WTC11 (cell line): ENCODE measurements at regions not wholly inside any gene's neighbourhood (a gene's known extent, or its start where the extent isn't known, plus 50 kb on each side); places are given as distances from the start of the nearest gene placed in this dataset.

Experiments used
- ATAC-seq: fragments of 200-7000 bp; cut with Tn5 transposase; 2 replicates; pipeline ENCODE4 v1.10.0; 2021; ENCODE audit warnings: mild to moderate bottlenecking, moderate library complexity
- CTCF ChIA-PET: fragments of 300-600 bp; sonication (Branson Sonifier 250); formaldehyde crosslinking; loops from one replicate; lab custom pipeline; 2021; ENCODE audit warnings: antibody characterized with exemption; lab: Charles Lee
- POLR2A ChIA-PET: fragments of 350-600 bp; sonication (Branson Sonifier 250); formaldehyde crosslinking; loops from one replicate; lab custom pipeline; 2021; ENCODE audit warnings: antibody characterized with exemption; lab: Charles Lee
- DNase-seq: peaks from one replicate; pipeline ENCODE4 v3.0.0; 2021; ENCODE audit warnings: low spot score
- H3K27ac Mint-ChIP-seq: 2 replicates; pipeline ENCODE4 v1.8.0; 2021; ENCODE audit warnings: mixed read lengths
- H3K27me3 Mint-ChIP-seq: 2 replicates; pipeline ENCODE4 v1.8.0; 2021; ENCODE audit warnings: low read depth, mild to moderate bottlenecking, moderate library complexity, mixed read lengths
- H3K36me3 Mint-ChIP-seq: 2 replicates; pipeline ENCODE4 v1.8.0; 2021; ENCODE audit warnings: mixed read lengths
- H3K4me1 Mint-ChIP-seq: 2 replicates; pipeline ENCODE4 v1.8.0; 2022; ENCODE audit warnings: mixed read lengths
- H3K4me3 Mint-ChIP-seq: 2 replicates; pipeline ENCODE4 v1.8.0; 2021; ENCODE audit warnings: mild to moderate bottlenecking, moderate library complexity, mixed read lengths
- H3K9me3 Mint-ChIP-seq: 2 replicates; pipeline ENCODE4 v1.8.0; 2021; ENCODE audit warnings: mixed read lengths
- CBFB ChIP-seq: sonication (generic); formaldehyde crosslinking; IDR thresholded peaks from 2 replicates; pipeline ENCODE4 v1.8.1; 2022; ENCODE audit warnings: mild to moderate bottlenecking, low read depth, missing genetic modification reagents
- CREM ChIP-seq: sonication (generic); formaldehyde crosslinking; IDR thresholded peaks from 2 replicates; pipeline ENCODE4 v1.8.1; 2022; ENCODE audit warnings: mild to moderate bottlenecking, missing genetic modification reagents, moderate library complexity
- FOXJ3 ChIP-seq: sonication (generic); formaldehyde crosslinking; IDR thresholded peaks from 2 replicates; pipeline ENCODE4 v1.9.0; 2021; ENCODE audit warnings: missing genetic modification reagents, mild to moderate bottlenecking, borderline replicate concordance
- FOXP4 ChIP-seq: sonication (generic); formaldehyde crosslinking; IDR thresholded peaks from 2 replicates; pipeline ENCODE4 v1.8.0; 2022; ENCODE audit warnings: mild to moderate bottlenecking, missing genetic modification reagents
- HMGA2 ChIP-seq: fragments of 250-450 bp; sonication (Bioruptor Pico); IDR thresholded peaks from 2 replicates; pipeline ENCODE4 v1.4.0; 2021; ENCODE audit warnings: mild to moderate bottlenecking, moderate library complexity
- JAZF1 ChIP-seq: fragments of 250-450 bp; sonication (Bioruptor Pico); IDR thresholded peaks from 2 replicates; pipeline ENCODE4 v1.9.0; 2021; ENCODE audit warnings: moderate library complexity, mild to moderate bottlenecking, inconsistent platforms
- MXD4 ChIP-seq: fragments of 250-450 bp; sonication (Bioruptor Pico); IDR thresholded peaks from 2 replicates; pipeline ENCODE4 v1.8.0; 2021; ENCODE audit warnings: mild to moderate bottlenecking, moderate library complexity, borderline replicate concordance
- NFE2L1 ChIP-seq: sonication (generic); formaldehyde crosslinking; IDR thresholded peaks from 2 replicates; pipeline ENCODE4 v1.8.1; 2023; ENCODE audit warnings: missing genetic modification reagents
- RELA ChIP-seq: sonication (generic); formaldehyde crosslinking; IDR thresholded peaks from 2 replicates; pipeline ENCODE4 v1.8.1; 2022; ENCODE audit warnings: missing genetic modification reagents, mild to moderate bottlenecking, borderline replicate concordance
- RORB ChIP-seq: fragments of 250-450 bp; sonication (Bioruptor Pico); IDR thresholded peaks from 2 replicates; pipeline ENCODE4 v1.9.0; 2021; ENCODE audit warnings: mild to moderate bottlenecking
- SMAD4 ChIP-seq: sonication (generic); formaldehyde crosslinking; IDR thresholded peaks from 2 replicates; pipeline ENCODE4 v1.8.0; 2022; ENCODE audit warnings: mild to moderate bottlenecking, missing genetic modification reagents
- SOX15 ChIP-seq: fragments of 250-450 bp; sonication (Bioruptor Pico); IDR thresholded peaks from 2 replicates; pipeline ENCODE4 v1.9.0; 2021; ENCODE audit warnings: mild to moderate bottlenecking
- TEAD4 ChIP-seq: sonication (generic); formaldehyde crosslinking; IDR thresholded peaks from 2 replicates; pipeline ENCODE4 v1.8.0; 2022; ENCODE audit warnings: mild to moderate bottlenecking, missing genetic modification reagents
- TP53 ChIP-seq: sonication (generic); formaldehyde crosslinking; IDR thresholded peaks from 2 replicates; pipeline ENCODE4 v1.8.1; 2023; ENCODE audit warnings: mild to moderate bottlenecking, missing genetic modification reagents
- ZBTB21 ChIP-seq: sonication (generic); formaldehyde crosslinking; IDR thresholded peaks from 2 replicates; pipeline ENCODE4 v1.8.1; 2023; ENCODE audit warnings: mild to moderate bottlenecking, missing genetic modification reagents, borderline replicate concordance
- ZBTB43 ChIP-seq: sonication (generic); formaldehyde crosslinking; IDR thresholded peaks from 2 replicates; pipeline ENCODE4 v1.8.1; 2023; ENCODE audit warnings: mild to moderate bottlenecking, missing genetic modification reagents
- ZNF263 ChIP-seq: sonication (generic); formaldehyde crosslinking; IDR thresholded peaks from 2 replicates; pipeline ENCODE4 v1.8.1; 2022; ENCODE audit warnings: low read depth, mild to moderate bottlenecking, moderate library complexity, missing genetic modification reagents
- TF ChIP-seq, protein P1 (sequence below): fragments of 250-450 bp; sonication (Bioruptor Pico); IDR thresholded peaks from 2 replicates; pipeline ENCODE4 v1.9.0; 2021; ENCODE audit warnings: moderate library complexity, mild to moderate bottlenecking, inconsistent platforms, borderline replicate concordance
- TF ChIP-seq, protein P2 (sequence below): sonication (generic); formaldehyde crosslinking; IDR thresholded peaks from 2 replicates; pipeline ENCODE4 v1.8.1; 2022; ENCODE audit warnings: low read depth, missing genetic modification reagents, borderline replicate concordance
- TF ChIP-seq, protein P3 (sequence below): sonication (generic); formaldehyde crosslinking; IDR thresholded peaks from 2 replicates; pipeline ENCODE4 v1.8.1; 2023; ENCODE audit warnings: mild to moderate bottlenecking, moderate library complexity, missing genetic modification reagents
- TF ChIP-seq, protein P4 (sequence below): sonication (generic); formaldehyde crosslinking; conservative IDR thresholded peaks from 2 replicates; pipeline ENCODE4 v1.8.1; 2022; ENCODE audit warnings: mild to moderate bottlenecking, missing genetic modification reagents
- TF ChIP-seq, protein P5 (sequence below): sonication (generic); formaldehyde crosslinking; IDR thresholded peaks from 2 replicates; pipeline ENCODE4 v1.8.1; 2022; ENCODE audit warnings: low read depth, mild to moderate bottlenecking, moderate library complexity, missing genetic modification reagents, borderline replicate concordance

DNA sequence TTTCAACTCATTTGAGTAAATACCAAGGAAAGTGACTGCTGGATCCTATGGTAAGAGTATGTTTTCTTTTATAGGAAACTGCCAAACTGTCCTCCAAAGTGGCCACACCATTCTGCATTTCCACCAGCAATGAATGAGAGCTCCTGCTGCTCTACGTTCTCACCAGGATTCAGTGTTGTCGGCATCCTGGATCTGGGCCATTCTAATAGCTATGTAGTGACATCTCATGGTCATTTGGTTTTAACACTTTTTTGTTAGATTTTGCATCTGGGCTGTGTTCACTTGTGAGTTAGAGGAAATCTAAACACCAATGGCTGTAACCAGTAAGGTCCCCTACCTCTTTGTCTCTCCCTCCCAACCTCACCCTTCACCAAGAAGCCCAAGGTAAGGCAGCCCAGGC lies 115.9 kb downstream of the ATPSCKMT start (continued):
- no peak for TF ChIP-seq FOXP4 (CRISPR knock-in tag)
- TF ChIP-seq, all 79 proteins: peak for 0

- no peak overlapping the region for H3K4me3 Mint-ChIP-seq
- H3K36me3 Mint-ChIP-seq = no peaks in the 10 kb centered on the region
- H3K27me3 Mint-ChIP-seq = peaks cover 4% of the 10 kb centered on the region
- no peaks in the 10 kb centered on the region for H3K4me1 Mint-ChIP-seq
- DNase-seq (no peak), ATAC-seq (no peak)
- CTCF ChIA-PET = no interaction called here
- POLR2A ChIA-PET = interaction anchor here (0.6 kb wide), 1 partner anchor 293 kb away, joined by 9 read pairs; no protein-coding TSS in a partner anchor
- no peak overlapping the region for H3K27ac Mint-ChIP-seq
- TF ChIP-seq, protein P1, sequence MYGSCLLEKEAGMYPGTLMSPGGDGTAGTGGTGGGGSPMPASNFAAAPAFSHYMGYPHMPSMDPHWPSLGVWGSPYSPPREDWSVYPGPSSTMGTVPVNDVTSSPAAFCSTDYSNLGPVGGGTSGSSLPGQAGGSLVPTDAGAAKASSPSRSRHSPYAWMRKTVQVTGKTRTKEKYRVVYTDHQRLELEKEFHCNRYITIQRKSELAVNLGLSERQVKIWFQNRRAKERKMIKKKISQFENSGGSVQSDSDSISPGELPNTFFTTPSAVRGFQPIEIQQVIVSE (CRISPR knock-in tag) = no peak
- TF ChIP-seq FOXP4 (CRISPR knock-in tag) (no peak), HMGA2 (CRISPR knock-in tag) (no peak)
- H3K9me3 Mint-ChIP-seq = 0 out of 2 replicates have a peak, but pooled peaks cover 3% of the 10 kb centered on the region
Observed at GRCh38 chr5:10130881-10131280, 118.8 kb downstream of the ATPSCKMT start.

GRCh38 chr5:10126900-10127299 lies 122.8 kb downstream of the ATPSCKMT start:
- DNase-seq = no peak
- ChIA-PET CTCF (interaction anchor here (0.8 kb wide), 1 partner anchor 16 kb away, joined by 3 read pairs; no protein-coding TSS in a partner anchor), POLR2A (no interaction called here)
- no peaks in the 10 kb centered on the region; the same call in 1 of the 2 replicates for H3K36me3 Mint-ChIP-seq
- no peak overlapping the region for H3K4me3 Mint-ChIP-seq
- ATAC-seq = no peak
- 0 out of 2 replicates have a peak, but pooled peaks cover 3% of the 10 kb centered on the region for H3K9me3 Mint-ChIP-seq
- H3K27ac Mint-ChIP-seq = no peak overlapping the region
- H3K4me1 Mint-ChIP-seq = no peaks in the 10 kb centered on the region
- peaks cover 4% of the 10 kb centered on the region for H3K27me3 Mint-ChIP-seq
- no peak for TF ChIP-seq CBFB (CRISPR knock-in tag)
- TF ChIP-seq, protein P2, sequence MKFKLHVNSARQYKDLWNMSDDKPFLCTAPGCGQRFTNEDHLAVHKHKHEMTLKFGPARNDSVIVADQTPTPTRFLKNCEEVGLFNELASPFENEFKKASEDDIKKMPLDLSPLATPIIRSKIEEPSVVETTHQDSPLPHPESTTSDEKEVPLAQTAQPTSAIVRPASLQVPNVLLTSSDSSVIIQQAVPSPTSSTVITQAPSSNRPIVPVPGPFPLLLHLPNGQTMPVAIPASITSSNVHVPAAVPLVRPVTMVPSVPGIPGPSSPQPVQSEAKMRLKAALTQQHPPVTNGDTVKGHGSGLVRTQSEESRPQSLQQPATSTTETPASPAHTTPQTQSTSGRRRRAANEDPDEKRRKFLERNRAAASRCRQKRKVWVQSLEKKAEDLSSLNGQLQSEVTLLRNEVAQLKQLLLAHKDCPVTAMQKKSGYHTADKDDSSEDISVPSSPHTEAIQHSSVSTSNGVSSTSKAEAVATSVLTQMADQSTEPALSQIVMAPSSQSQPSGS (CRISPR knock-in tag) = no peak
- no peak for TF ChIP-seq NFE2L1 (CRISPR knock-in tag)
- no peak for TF ChIP-seq MXD4 (CRISPR knock-in tag)
- no peak for TF ChIP-seq FOXJ3 (CRISPR knock-in tag)
- TF ChIP-seq ZBTB43 (CRISPR knock-in tag) = no peak
- no peak for TF ChIP-seq ZBTB21 (CRISPR knock-in tag)
- TF ChIP-seq, protein P3, sequence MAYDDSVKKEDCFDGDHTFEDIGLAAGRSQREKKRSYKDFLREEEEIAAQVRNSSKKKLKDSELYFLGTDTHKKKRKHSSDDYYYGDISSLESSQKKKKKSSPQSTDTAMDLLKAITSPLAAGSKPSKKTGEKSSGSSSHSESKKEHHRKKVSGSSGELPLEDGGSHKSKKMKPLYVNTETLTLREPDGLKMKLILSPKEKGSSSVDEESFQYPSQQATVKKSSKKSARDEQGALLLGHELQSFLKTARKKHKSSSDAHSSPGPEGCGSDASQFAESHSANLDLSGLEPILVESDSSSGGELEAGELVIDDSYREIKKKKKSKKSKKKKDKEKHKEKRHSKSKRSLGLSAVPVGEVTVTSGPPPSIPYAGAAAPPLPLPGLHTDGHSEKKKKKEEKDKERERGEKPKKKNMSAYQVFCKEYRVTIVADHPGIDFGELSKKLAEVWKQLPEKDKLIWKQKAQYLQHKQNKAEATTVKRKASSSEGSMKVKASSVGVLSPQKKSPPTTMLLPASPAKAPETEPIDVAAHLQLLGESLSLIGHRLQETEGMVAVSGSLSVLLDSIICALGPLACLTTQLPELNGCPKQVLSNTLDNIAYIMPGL (CRISPR knock-in tag) = no peak
- TF ChIP-seq RORB = no peak
- TF ChIP-seq, protein P4, sequence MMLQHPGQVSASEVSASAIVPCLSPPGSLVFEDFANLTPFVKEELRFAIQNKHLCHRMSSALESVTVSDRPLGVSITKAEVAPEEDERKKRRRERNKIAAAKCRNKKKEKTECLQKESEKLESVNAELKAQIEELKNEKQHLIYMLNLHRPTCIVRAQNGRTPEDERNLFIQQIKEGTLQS (CRISPR knock-in tag) = no peak
- TF ChIP-seq JAZF1 = no peak
- TF ChIP-seq TP53 (CRISPR knock-in tag) = no peak
- no peak for TF ChIP-seq ZNF263 (CRISPR knock-in tag)
- no peak for TF ChIP-seq TEAD4 (CRISPR knock-in tag)
- no peak for TF ChIP-seq CREM (CRISPR knock-in tag)
- no peak for TF ChIP-seq SOX15 (CRISPR knock-in tag)
- TF ChIP-seq RELA = no peak
- TF ChIP-seq, protein P5, sequence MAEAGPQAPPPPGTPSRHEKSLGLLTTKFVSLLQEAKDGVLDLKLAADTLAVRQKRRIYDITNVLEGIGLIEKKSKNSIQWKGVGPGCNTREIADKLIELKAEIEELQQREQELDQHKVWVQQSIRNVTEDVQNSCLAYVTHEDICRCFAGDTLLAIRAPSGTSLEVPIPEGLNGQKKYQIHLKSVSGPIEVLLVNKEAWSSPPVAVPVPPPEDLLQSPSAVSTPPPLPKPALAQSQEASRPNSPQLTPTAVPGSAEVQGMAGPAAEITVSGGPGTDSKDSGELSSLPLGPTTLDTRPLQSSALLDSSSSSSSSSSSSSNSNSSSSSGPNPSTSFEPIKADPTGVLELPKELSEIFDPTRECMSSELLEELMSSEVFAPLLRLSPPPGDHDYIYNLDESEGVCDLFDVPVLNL (CRISPR knock-in tag) = no peak
- TF ChIP-seq SMAD4 (CRISPR knock-in tag) = no peak
